NCI-H1417 treated with DMSO at 0.1 percent for 48 hours (cell line): ENCODE measurements at regions not wholly inside any gene's neighbourhood (a gene's known extent, or its start where the extent isn't known, plus 50 kb on each side); places are given as distances from the start of the nearest gene placed in this dataset.
A peak's percentile ranks its signal among the peaks of the same experiment; 100 is the strongest.

Experiments
- DNase-seq: peaks from one replicate; lab custom pipeline; 2025; lab: John Stamatoyannopoulos, UW

GRCh38 chr5:115375893-115376292 is 79.4 kb upstream of the CCDC112 start:
- DNase-seq: no peak

GRCh38 chr5:115374057-115374775 is 77.8 kb upstream of the CCDC112 start:
- no peak for DNase-seq

GRCh38 chr5:115372146-115372545 is 75.7 kb upstream of the CCDC112 start:
- peak; percentile 3 for DNase-seq

- DNase-seq: no peak
Observed at GRCh38 chr5:115369430-115370144, 73.1 kb upstream of the CCDC112 start.

GRCh38 chr5:115366223-115366622 is 69.8 kb upstream of the CCDC112 start:
- no peak for DNase-seq

GRCh38 chr5:115363879-115364278 is 67.4 kb upstream of the CCDC112 start:
- DNase-seq: no peak

GRCh38 chr5:115360046-115360685 is 63.7 kb upstream of the CCDC112 start:
- no peak for DNase-seq

- DNase-seq: no peak
Observed at GRCh38 chr5:115355767-115356381, 59.4 kb upstream of the CCDC112 start.

GRCh38 chr5:115355095-115355494 is 58.6 kb upstream of the CCDC112 start:
- no peak for DNase-seq

GRCh38 chr5:115354246-115354645 is 57.8 kb upstream of the CCDC112 start:
- no peak for DNase-seq

- DNase-seq: no peak
Observed at GRCh38 chr5:115352571-115352970, 56.1 kb upstream of the CCDC112 start.

- no peak for DNase-seq
Observed at GRCh38 chr5:115351356-115352195, 55.1 kb upstream of the CCDC112 start.

- no peak for DNase-seq
Observed at GRCh38 chr5:115350894-115351293, 54.4 kb upstream of the CCDC112 start.

GRCh38 chr5:115349001-115349817 is 52.8 kb upstream of the CCDC112 start:
- DNase-seq: no peak

GRCh38 chr5:115348175-115348574 is 51.7 kb upstream of the CCDC112 start:
- DNase-seq: no peak
